CD4-positive, alpha-beta T cell (primary cell): ENCODE measurements at regions not wholly inside any gene's neighbourhood (a gene's known extent, or its start where the extent isn't known, plus 50 kb on each side); places are given as distances from the start of the nearest gene placed in this dataset.

Source experiments
- ATAC-seq: fragments of 200-7000 bp; cut with Tn5 transposase; one replicate; pipeline ENCODE4 v1.10.0; 2022; ENCODE audit warnings: mild to moderate bottlenecking; ENCODE audit not compliant: poor library complexity
- CTCF ChIA-PET: fragments of 350-600 bp; sonication (Branson Sonifier 250); formaldehyde crosslinking; loops from one replicate; lab custom pipeline; 2021; ENCODE audit warnings: antibody characterized with exemption, inconsistent platforms; lab: Charles Lee
- POLR2A ChIA-PET: fragments of 350-600 bp; sonication (Branson Sonifier 250); formaldehyde crosslinking; loops from one replicate; lab custom pipeline; 2021; ENCODE audit warnings: antibody characterized with exemption, inconsistent platforms; lab: Charles Lee
- DNase-seq, 14 experiments: peaks; one replicate each; pipeline ENCODE4 v3.0.0-alpha.2; 2013 to 2020; ENCODE audit warnings: mixed read lengths in 2 of 14
- H3K27ac ChIP-seq, 2 donors: one replicate each; pipeline versions ENCODE4 v1.5.1 to v1.7.0; 2013; ENCODE audit warnings: low read length in 2 of 2, low read depth in 1 of 2, mild to moderate bottlenecking in 1 of 2
- H3K27me3 ChIP-seq, 2 experiments: 1 replicate in 1 of 2; 2 replicates in 1 of 2; pipeline versions ENCODE4 v1.6.1 to v1.7.0; 2013; ENCODE audit warnings: low read length in 2 of 2, control low read depth in 1 of 2, mild to moderate bottlenecking in 1 of 2, moderate library complexity in 1 of 2; ENCODE audit not compliant: insufficient read depth in 2 of 2, control insufficient read depth in 1 of 2
- H3K36me3 ChIP-seq: one replicate; pipeline ENCODE4 v1.6.1; 2013; ENCODE audit warnings: low read length, control low read depth; ENCODE audit not compliant: insufficient read depth
- H3K4me1 ChIP-seq: one replicate; pipeline ENCODE4 v1.6.1; 2013; ENCODE audit warnings: low read length, control low read depth; ENCODE audit not compliant: insufficient read depth
- H3K4me3 ChIP-seq: one replicate; pipeline ENCODE4 v1.5.1; 2013; ENCODE audit warnings: mild to moderate bottlenecking, low read length, moderate library complexity
- H3K9me3 ChIP-seq, 2 experiments: 1 replicate in 1 of 2; 2 replicates in 1 of 2; pipeline versions ENCODE4 v1.6.1 to v1.7.0; 2013; ENCODE audit warnings: low read length in 2 of 2, mild to moderate bottlenecking in 2 of 2, control low read depth in 1 of 2, moderate library complexity in 1 of 2; ENCODE audit not compliant: control insufficient read depth in 1 of 2, insufficient read depth in 1 of 2
- H3K27ac Mint-ChIP-seq: one replicate; pipeline ENCODE4 v1.8.0; 2020; ENCODE audit warnings: mixed read lengths
- H3K27me3 Mint-ChIP-seq: one replicate; pipeline ENCODE4 v1.8.0; 2021; ENCODE audit warnings: mixed read lengths
- H3K36me3 Mint-ChIP-seq: one replicate; pipeline ENCODE4 v1.8.0; 2021; ENCODE audit warnings: low read depth, mixed read lengths
- H3K4me1 Mint-ChIP-seq: one replicate; pipeline ENCODE4 v1.8.0; 2021; ENCODE audit warnings: low read depth, mixed read lengths
- H3K4me3 Mint-ChIP-seq: one replicate; pipeline ENCODE4 v1.8.0; 2020; ENCODE audit warnings: mild to moderate bottlenecking, mixed read lengths
- H3K9me3 Mint-ChIP-seq: one replicate; pipeline ENCODE4 v1.8.0; 2020; ENCODE audit warnings: mixed read lengths
- intact Hi-C, 2 experiments: fragments of 100-400 bp; cut with DNase I in 1 of 2; cut with micrococcal nuclease in 1 of 2; formaldehyde crosslinking; loops; one replicate each; pipeline versions ENCODE4 v1.15.1 to v1.9.0; 2023 to 2025; cut with DNase I, micrococcal nuclease
- TF ChIP-seq, protein P1 (sequence below): fragments of 200-600 bp; IDR thresholded peaks from one replicate; pipeline ENCODE4 v1.8.0; 2022; ENCODE audit warnings: antibody characterized with exemption, mild to moderate bottlenecking

DNA sequence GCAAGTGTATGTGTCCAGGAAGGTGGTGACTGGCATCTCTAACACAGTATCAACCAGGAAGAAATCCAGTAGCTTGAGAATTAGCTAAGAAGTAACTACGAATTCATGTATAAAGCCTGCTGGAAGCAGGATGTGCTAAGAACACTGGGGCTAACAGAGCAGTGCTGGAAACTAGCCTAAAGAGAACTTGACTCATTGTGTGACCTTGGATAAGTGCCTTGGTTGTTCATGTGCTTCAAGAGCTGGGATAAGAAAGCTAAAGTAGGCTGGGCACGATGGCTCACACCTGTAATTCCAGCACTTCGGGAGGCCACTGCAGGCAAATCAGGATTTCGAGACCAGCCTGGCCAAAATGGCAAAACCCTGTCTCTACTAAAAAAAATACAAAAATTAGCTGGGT lies 186.9 kb downstream of the RRAGC start:
- no peaks in the 10 kb centered on the region for H3K36me3 Mint-ChIP-seq
- no peaks in the 10 kb centered on the region for H3K9me3 Mint-ChIP-seq
- TF ChIP-seq, protein P1, sequence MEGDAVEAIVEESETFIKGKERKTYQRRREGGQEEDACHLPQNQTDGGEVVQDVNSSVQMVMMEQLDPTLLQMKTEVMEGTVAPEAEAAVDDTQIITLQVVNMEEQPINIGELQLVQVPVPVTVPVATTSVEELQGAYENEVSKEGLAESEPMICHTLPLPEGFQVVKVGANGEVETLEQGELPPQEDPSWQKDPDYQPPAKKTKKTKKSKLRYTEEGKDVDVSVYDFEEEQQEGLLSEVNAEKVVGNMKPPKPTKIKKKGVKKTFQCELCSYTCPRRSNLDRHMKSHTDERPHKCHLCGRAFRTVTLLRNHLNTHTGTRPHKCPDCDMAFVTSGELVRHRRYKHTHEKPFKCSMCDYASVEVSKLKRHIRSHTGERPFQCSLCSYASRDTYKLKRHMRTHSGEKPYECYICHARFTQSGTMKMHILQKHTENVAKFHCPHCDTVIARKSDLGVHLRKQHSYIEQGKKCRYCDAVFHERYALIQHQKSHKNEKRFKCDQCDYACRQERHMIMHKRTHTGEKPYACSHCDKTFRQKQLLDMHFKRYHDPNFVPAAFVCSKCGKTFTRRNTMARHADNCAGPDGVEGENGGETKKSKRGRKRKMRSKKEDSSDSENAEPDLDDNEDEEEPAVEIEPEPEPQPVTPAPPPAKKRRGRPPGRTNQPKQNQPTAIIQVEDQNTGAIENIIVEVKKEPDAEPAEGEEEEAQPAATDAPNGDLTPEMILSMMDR, result no peak
- no peak for DNase-seq
- no peak overlapping the region for H3K4me3 ChIP-seq
- peaks cover 36% of the 10 kb centered on the region for H3K27me3 Mint-ChIP-seq
- POLR2A ChIA-PET, result no interaction called here
- peaks cover 0 to under 1% of the 10 kb centered on the region in 2 experiments for H3K9me3 ChIP-seq
- H3K4me3 Mint-ChIP-seq, result no peak overlapping the region
- H3K27me3 ChIP-seq, result peaks cover 2 to 16% of the 10 kb centered on the region in 2 experiments
- CTCF ChIA-PET, result no interaction called here
- no peak overlapping the region for H3K27ac ChIP-seq
- intact Hi-C loops, result no loop called here
- no peaks in the 10 kb centered on the region for H3K4me1 ChIP-seq
- no peaks in the 10 kb centered on the region for H3K4me1 Mint-ChIP-seq
- no peaks in the 10 kb centered on the region for H3K36me3 ChIP-seq
- H3K27ac Mint-ChIP-seq, result no peak overlapping the region
- ATAC-seq, result no peak

DNA sequence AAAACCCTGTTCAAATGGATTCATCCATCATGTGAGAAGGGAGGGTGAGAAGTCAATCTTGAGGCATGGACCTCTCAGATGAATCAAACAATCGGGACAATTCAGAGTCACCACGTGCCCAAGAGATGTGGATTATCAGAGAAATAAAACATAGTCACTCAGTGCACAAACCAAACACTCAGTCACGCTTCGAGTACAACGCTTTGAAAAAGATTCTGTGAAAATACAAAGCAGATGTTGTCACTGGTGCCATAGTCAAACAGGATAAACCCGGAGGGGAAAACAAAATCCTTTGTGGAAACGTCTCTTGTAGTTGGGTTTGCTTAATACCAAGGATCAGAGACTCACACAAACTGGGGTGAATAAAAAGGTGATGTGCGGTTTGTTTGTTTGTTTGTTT lies 188.4 kb downstream of the RRAGC start:
- H3K9me3 Mint-ChIP-seq, result no peaks in the 10 kb centered on the region
- ChIA-PET CTCF (no interaction called here), POLR2A (no interaction called here)
- ATAC-seq (no peak), DNase-seq (no peak)
- H3K27me3 Mint-ChIP-seq, result peaks cover 41% of the 10 kb centered on the region
- no peaks in the 10 kb centered on the region for H3K36me3 Mint-ChIP-seq
- no peaks in the 10 kb centered on the region for H3K4me1 Mint-ChIP-seq
- Histone ChIP-seq H3K36me3 (no peaks in the 10 kb centered on the region), H3K27me3 (peaks cover 5 to 16% of the 10 kb centered on the region in 2 experiments), H3K27ac (no peak overlapping the region), H3K4me1 (no peaks in the 10 kb centered on the region), H3K9me3 (peaks cover 0 to 4% of the 10 kb centered on the region in 2 experiments), H3K4me3 (no peak overlapping the region)
- TF ChIP-seq, protein P1, result no peak
- no peak overlapping the region for H3K27ac Mint-ChIP-seq
- no peak overlapping the region for H3K4me3 Mint-ChIP-seq
- intact Hi-C loops, result no loop called here

DNA sequence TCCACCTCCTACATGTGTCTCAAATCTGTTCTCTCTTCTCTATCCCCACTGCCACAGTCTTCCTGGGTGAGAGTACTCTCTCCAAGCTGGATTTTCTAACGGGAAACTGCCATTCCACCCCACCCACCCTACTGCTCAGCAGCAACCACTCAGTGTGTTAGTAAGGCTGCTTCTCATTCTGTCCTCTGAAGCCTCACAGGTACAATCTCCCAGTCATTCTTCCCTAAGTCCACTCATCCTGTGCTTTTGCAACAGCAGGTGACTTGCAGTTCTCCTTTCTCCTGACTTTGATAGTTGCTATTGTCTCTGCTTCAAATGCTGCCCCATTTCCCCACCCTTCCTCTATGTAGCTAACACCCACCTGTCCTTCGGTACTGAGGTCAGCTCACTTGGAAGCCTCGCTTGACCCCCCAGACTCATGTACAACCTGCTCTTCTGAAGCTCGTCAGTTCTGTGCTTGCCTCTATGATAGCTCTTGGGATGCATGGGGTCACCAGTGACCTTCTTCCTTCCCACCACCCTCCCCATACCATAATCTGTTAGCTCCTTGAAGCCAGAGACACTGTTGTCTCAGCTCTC lies 188.9 kb downstream of the RRAGC start:
- H3K9me3 Mint-ChIP-seq, result peaks cover 2% of the 10 kb centered on the region
- Histone ChIP-seq H3K27me3 (peaks cover 5 to 16% of the 10 kb centered on the region in 2 experiments), H3K4me1 (no peaks in the 10 kb centered on the region), H3K36me3 (no peaks in the 10 kb centered on the region), H3K4me3 (no peak overlapping the region), H3K27ac (no peak overlapping the region), H3K9me3 (peaks cover 0 to 4% of the 10 kb centered on the region in 2 experiments)
- H3K27me3 Mint-ChIP-seq, result peaks cover 41% of the 10 kb centered on the region
- no peak for ATAC-seq
- ChIA-PET CTCF (no interaction called here), POLR2A (no interaction called here)
- H3K27ac Mint-ChIP-seq, result no peak overlapping the region
- H3K4me1 Mint-ChIP-seq, result no peaks in the 10 kb centered on the region
- H3K36me3 Mint-ChIP-seq, result no peaks in the 10 kb centered on the region
- intact Hi-C loops, result no loop called here
- no peak overlapping the region for H3K4me3 Mint-ChIP-seq
- DNase-seq, result no peak
- TF ChIP-seq, protein P1, result no peak
